ENCODE measurements at regions not wholly inside any gene's neighbourhood (a gene's known extent, or its start where the extent isn't known, plus 50 kb on each side); places are given as distances from the start of the nearest gene placed in this dataset.

DNA sequence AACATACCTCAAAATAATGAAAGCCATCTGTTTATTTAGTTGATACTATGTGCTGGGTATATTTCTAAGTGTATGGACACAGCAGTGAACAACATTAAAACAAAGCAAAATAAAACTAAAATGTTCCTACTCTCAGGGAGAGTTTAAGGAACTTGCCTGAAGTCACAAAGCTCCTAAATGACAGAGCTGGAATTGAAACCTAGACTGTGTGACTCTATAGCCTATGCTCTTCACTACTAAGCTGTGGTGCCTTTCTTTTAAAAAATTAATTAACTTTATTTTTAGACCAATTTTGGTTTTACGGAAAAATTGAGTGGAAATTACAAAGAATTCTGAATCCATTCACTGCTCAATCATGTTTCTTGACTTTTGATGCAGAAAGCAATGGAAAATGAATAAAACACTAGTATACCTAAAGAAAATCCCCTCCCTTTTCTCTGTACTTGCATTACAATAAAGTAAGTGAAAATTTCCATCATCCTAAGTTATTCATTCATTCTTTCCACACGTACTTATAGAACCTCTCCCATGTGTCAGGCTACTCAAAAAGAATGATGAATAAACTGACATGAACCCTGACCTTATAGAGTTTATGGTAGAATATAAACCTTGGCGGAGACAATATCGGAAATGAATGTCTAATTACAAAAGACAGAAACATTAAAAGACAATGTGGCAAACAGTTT, 189.8 kb upstream of the RBMS3 start:
- TF ChIP-seq EZH2phosphoT487 (IDR thresholded peaks at IDR 0.05; ENCODE audit: borderline replicate concordance, low read length) (no peak), CTCF (conservative IDR thresholded peaks at IDR 0.05; ENCODE audit: low read depth, low read length) (no peak)
